ENCODE measurements at regions not wholly inside any gene's neighbourhood (a gene's known extent, or its start where the extent isn't known, plus 50 kb on each side); places are given as distances from the start of the nearest gene placed in this dataset.

- no peaks in the 10 kb centered on the region for H3K4me1 ChIP-seq (ENCODE audit: control insufficient read depth, extremely low read depth, insufficient read depth, low read length)
- no peaks in the 10 kb centered on the region for H3K27me3 ChIP-seq (ENCODE audit: control insufficient read depth, insufficient read depth, low read length)
- no peaks in the 10 kb centered on the region for H3K9me3 ChIP-seq (ENCODE audit: control insufficient read depth, insufficient read depth, low read depth, low read length)
- no peak overlapping the region for H2AFZ ChIP-seq (ENCODE audit: low read length)
- H3K27ac ChIP-seq (ENCODE audit: insufficient read depth, low read length) = no peak overlapping the region
- no peak overlapping the region for H3K9ac ChIP-seq (ENCODE audit: insufficient read depth, low read length)
- H3K4me2 ChIP-seq (ENCODE audit: extremely low read depth, insufficient read depth, low read length) = no peak overlapping the region
- no peak for TF ChIP-seq CTCF (conservative IDR thresholded peaks at IDR 0.05 in 1 of 2, IDR thresholded peaks at IDR 0.05 in 1 of 2; ENCODE audit: low read depth in 1 of 2, low read length in 2 of 2)
- H3K79me2 ChIP-seq (ENCODE audit: control insufficient read depth, insufficient read depth, low read length) = no peaks in the 10 kb centered on the region
- no peaks in the 10 kb centered on the region for H3K36me3 ChIP-seq (ENCODE audit: control insufficient read depth, insufficient read depth, low read length)
- no peak for DNase-seq (ENCODE audit: low read depth in 2 of 2)
- no peak overlapping the region for H3K4me3 ChIP-seq (replicated peaks in 1 of 4; ENCODE audit: control extremely low read depth in 1 of 4, insufficient read depth in 1 of 4, low read depth in 3 of 4, low read length in 4 of 4)
- no peaks in the 10 kb centered on the region for H4K20me1 ChIP-seq (ENCODE audit: control insufficient read depth, extremely low read depth, insufficient read depth, low read length)
Observed at GRCh38 chr4:115844180-115844579, 730.8 kb upstream of the NDST4 start.

GRCh38 chr4:115841871-115842270 is 728.5 kb upstream of the NDST4 start:
- Histone ChIP-seq H3K36me3 (ENCODE audit: control insufficient read depth, insufficient read depth, low read length) (no peaks in the 10 kb centered on the region), H3K4me3 (replicated peaks in 1 of 4; ENCODE audit: control extremely low read depth in 1 of 4, insufficient read depth in 1 of 4, low read depth in 3 of 4, low read length in 4 of 4) (no peak overlapping the region), H3K9me3 (ENCODE audit: control insufficient read depth, insufficient read depth, low read depth, low read length) (no peaks in the 10 kb centered on the region), H2AFZ (ENCODE audit: low read length) (no peak overlapping the region), H3K4me2 (ENCODE audit: extremely low read depth, insufficient read depth, low read length) (no peak overlapping the region), H3K27ac (ENCODE audit: insufficient read depth, low read length) (no peak overlapping the region), H3K27me3 (ENCODE audit: control insufficient read depth, insufficient read depth, low read length) (no peaks in the 10 kb centered on the region), H3K79me2 (ENCODE audit: control insufficient read depth, insufficient read depth, low read length) (no peaks in the 10 kb centered on the region), H4K20me1 (ENCODE audit: control insufficient read depth, extremely low read depth, insufficient read depth, low read length) (no peaks in the 10 kb centered on the region), H3K9ac (ENCODE audit: insufficient read depth, low read length) (no peak overlapping the region), H3K4me1 (ENCODE audit: control insufficient read depth, extremely low read depth, insufficient read depth, low read length) (no peaks in the 10 kb centered on the region)
- TF ChIP-seq EZH2 (IDR thresholded peaks at IDR 0.05; ENCODE audit: low read length, missing control alignments) (no peak), CTCF (conservative IDR thresholded peaks at IDR 0.05 in 1 of 2, IDR thresholded peaks at IDR 0.05 in 1 of 2; ENCODE audit: low read depth in 1 of 2, low read length in 2 of 2) (no peak)
- no peak for DNase-seq (ENCODE audit: low read depth in 2 of 2)

GRCh38 chr4:115834441-115834840 is 721.0 kb upstream of the NDST4 start:
- Histone ChIP-seq H3K4me2 (ENCODE audit: extremely low read depth, insufficient read depth, low read length) (no peak overlapping the region), H2AFZ (ENCODE audit: low read length) (no peak overlapping the region), H3K36me3 (ENCODE audit: control insufficient read depth, insufficient read depth, low read length) (no peaks in the 10 kb centered on the region), H3K4me3 (replicated peaks in 1 of 4; ENCODE audit: control extremely low read depth in 1 of 4, insufficient read depth in 1 of 4, low read depth in 3 of 4, low read length in 4 of 4) (no peak overlapping the region), H3K9ac (ENCODE audit: insufficient read depth, low read length) (no peak overlapping the region), H3K4me1 (ENCODE audit: control insufficient read depth, extremely low read depth, insufficient read depth, low read length) (no peaks in the 10 kb centered on the region), H3K27me3 (ENCODE audit: control insufficient read depth, insufficient read depth, low read length) (no peaks in the 10 kb centered on the region), H4K20me1 (ENCODE audit: control insufficient read depth, extremely low read depth, insufficient read depth, low read length) (no peaks in the 10 kb centered on the region), H3K27ac (ENCODE audit: insufficient read depth, low read length) (no peak overlapping the region), H3K79me2 (ENCODE audit: control insufficient read depth, insufficient read depth, low read length) (no peaks in the 10 kb centered on the region), H3K9me3 (ENCODE audit: control insufficient read depth, insufficient read depth, low read depth, low read length) (no peaks in the 10 kb centered on the region)
- no peak for DNase-seq (ENCODE audit: low read depth in 2 of 2)
- TF ChIP-seq EZH2 (IDR thresholded peaks at IDR 0.05; ENCODE audit: low read length, missing control alignments) = no peak
- TF ChIP-seq CTCF (conservative IDR thresholded peaks at IDR 0.05 in 1 of 2, IDR thresholded peaks at IDR 0.05 in 1 of 2; ENCODE audit: low read depth in 1 of 2, low read length in 2 of 2) = no peak
